ENCODE measurements at regions not wholly inside any gene's neighbourhood (a gene's known extent, or its start where the extent isn't known, plus 50 kb on each side); places are given as distances from the start of the nearest gene placed in this dataset.

DNA sequence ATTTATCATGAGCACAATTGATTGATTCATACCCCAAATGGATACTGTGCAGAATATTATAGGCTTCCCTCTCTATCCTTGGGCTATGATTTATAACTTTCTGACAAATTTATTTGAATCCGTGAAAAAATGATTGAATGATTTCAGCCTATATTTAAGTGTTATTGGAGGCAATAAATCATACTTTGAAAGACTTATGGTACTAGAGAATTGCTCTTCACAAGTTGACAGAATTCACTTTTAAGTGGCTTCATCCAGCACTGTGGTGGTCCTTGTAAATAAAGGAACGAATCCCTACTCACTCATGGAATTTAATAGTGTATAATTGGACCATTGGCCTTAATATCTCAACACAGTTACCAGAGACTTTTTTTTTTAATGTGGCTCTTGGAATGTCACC lies 174.8 kb upstream of the TLL1 start:
- no peaks in the 10 kb centered on the region for H3K79me1 ChIP-seq (ENCODE audit: insufficient read depth, low read depth, low read length, poor library complexity, severe bottlenecking)
- TF ChIP-seq, protein P1, sequence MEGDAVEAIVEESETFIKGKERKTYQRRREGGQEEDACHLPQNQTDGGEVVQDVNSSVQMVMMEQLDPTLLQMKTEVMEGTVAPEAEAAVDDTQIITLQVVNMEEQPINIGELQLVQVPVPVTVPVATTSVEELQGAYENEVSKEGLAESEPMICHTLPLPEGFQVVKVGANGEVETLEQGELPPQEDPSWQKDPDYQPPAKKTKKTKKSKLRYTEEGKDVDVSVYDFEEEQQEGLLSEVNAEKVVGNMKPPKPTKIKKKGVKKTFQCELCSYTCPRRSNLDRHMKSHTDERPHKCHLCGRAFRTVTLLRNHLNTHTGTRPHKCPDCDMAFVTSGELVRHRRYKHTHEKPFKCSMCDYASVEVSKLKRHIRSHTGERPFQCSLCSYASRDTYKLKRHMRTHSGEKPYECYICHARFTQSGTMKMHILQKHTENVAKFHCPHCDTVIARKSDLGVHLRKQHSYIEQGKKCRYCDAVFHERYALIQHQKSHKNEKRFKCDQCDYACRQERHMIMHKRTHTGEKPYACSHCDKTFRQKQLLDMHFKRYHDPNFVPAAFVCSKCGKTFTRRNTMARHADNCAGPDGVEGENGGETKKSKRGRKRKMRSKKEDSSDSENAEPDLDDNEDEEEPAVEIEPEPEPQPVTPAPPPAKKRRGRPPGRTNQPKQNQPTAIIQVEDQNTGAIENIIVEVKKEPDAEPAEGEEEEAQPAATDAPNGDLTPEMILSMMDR (conservative IDR thresholded peaks at IDR 0.05) = no peak
- H3K4me2 ChIP-seq (ENCODE audit: insufficient read depth, insufficient read length, low read length) = no peak overlapping the region

More for the DNA sequence above, 174.8 kb upstream of the TLL1 start:
- WGBS (ENCODE audit: extremely low coverage, insufficient read length, low lambda C conversion rate) = no CpG with 5 or more reads among the region's 2 CpGs
- Histone ChIP-seq H3K27me3 (ENCODE audit: insufficient read depth, low read length) (no peaks in the 10 kb centered on the region), H3K23ac (ENCODE audit: insufficient read length, low read depth, low read length) (no peak overlapping the region), H2AFZ (ENCODE audit: low read length) (no peak overlapping the region), H3K4ac (ENCODE audit: low read depth, low read length) (no peak overlapping the region), H4K8ac (replicated peaks; ENCODE audit: insufficient read length, low read depth, low read length) (no peak overlapping the region), H3K79me2 (ENCODE audit: insufficient read depth, low read length) (no peaks in the 10 kb centered on the region), H4K91ac (ENCODE audit: insufficient read length, low read depth, low read length) (no peak overlapping the region), H2BK12ac (ENCODE audit: insufficient read length, low read depth, low read length) (no peak overlapping the region), H3K9ac (ENCODE audit: extremely low read depth, insufficient read length, low read length) (no peak overlapping the region), H3K56ac (ENCODE audit: insufficient read length, low read depth, low read length) (no peak overlapping the region), H4K5ac (ENCODE audit: insufficient read length, low read depth, low read length) (no peak overlapping the region), H2BK15ac (ENCODE audit: low read depth, low read length) (no peak overlapping the region), H4K20me1 (ENCODE audit: control insufficient read depth, insufficient read depth, insufficient read length) (no peaks in the 10 kb centered on the region), H3K9me3 (ENCODE audit: control insufficient read depth, low read depth, low read length) (no peaks in the 10 kb centered on the region), H3K27ac (ENCODE audit: insufficient read length, low read depth, low read length) (no peak overlapping the region), H3K14ac (ENCODE audit: insufficient read depth, low read length) (no peak overlapping the region), H3K18ac (ENCODE audit: insufficient read length, low read depth, low read length) (no peak overlapping the region), H3K4me1 (ENCODE audit: insufficient read depth, low read length) (no peaks in the 10 kb centered on the region), H3K23me2 (ENCODE audit: insufficient read length, low read depth, low read length, poor library complexity, severe bottlenecking) (no peaks in the 10 kb centered on the region), H2BK120ac (ENCODE audit: low read depth, low read length, poor library complexity, severe bottlenecking) (no peak overlapping the region), H2AK5ac (ENCODE audit: insufficient read length, low read length) (no peak overlapping the region), H2BK5ac (ENCODE audit: insufficient read length, low read length) (no peak overlapping the region), H2BK20ac (ENCODE audit: low read depth, low read length, poor library complexity, severe bottlenecking) (no peak overlapping the region), H3T11ph (ENCODE audit: low read length) (no peak overlapping the region)
- H3K36me3 Mint-ChIP-seq (ENCODE audit: insufficient read depth in 1 of 3, low read depth in 3 of 3) = no peaks in the 10 kb centered on the region
- H3K27ac Mint-ChIP-seq = no peak overlapping the region
- no peaks in the 10 kb centered on the region for H3K9me3 Mint-ChIP-seq
- DNase-seq = no peak
- 0 out of 4 replicates have a peak, but pooled peaks cover 0 to 2% of the 10 kb centered on the region in 2 experiments for H3K4me1 Mint-ChIP-seq
- H3K27me3 Mint-ChIP-seq (ENCODE audit: low read depth) = no peaks in the 10 kb centered on the region
- H3K4me3 Mint-ChIP-seq = no peak overlapping the region

All from H9 (cell line).